ENCODE measurements at regions not wholly inside any gene's neighbourhood (a gene's known extent, or its start where the extent isn't known, plus 50 kb on each side); places are given as distances from the start of the nearest gene placed in this dataset.
A peak's percentile ranks its signal among the peaks of the same experiment; 100 is the strongest.
"Not testable (repeated sequence)": the region's sequence is repeated elsewhere in the genome, so short reads cannot be mapped to it uniquely, and the experiment has no call there.

GRCh38 chr3:135393898-135394525 lies 571.5 kb upstream of the PPP2R3A start:
- TF ChIP-seq POLR2A (IDR thresholded peaks at IDR 0.05; ENCODE audit: low read depth, low read length) (no peak), TAF1 (IDR thresholded peaks at IDR 0.05; ENCODE audit: borderline replicate concordance, low read depth, low read length) (no peak), POLR2AphosphoS5 (IDR thresholded peaks at IDR 0.05; ENCODE audit: low read depth, low read length) (no peak)
- no peak for FAIRE-seq
- DNase-seq (ENCODE audit: insufficient read length): no peak

DNA sequence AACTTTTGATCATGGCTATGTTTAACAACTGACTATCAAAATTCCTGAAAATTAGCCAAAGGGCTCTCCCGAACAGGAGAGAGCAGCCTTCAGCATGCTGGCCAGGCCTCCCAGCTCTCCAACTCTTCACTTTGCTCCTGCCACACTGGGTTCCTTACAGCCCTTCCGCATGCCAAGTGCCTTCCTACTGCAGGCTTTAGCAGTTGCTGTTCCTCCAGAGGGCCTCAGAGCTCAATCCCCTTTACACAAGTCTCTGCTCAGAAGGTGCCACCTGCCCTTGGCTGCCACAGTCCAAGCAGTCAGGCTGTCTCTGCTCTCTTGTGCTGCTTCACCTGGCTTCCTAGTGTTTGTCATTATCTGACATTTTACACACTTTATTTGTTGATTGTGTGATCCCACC lies 553.1 kb upstream of the PPP2R3A start:
- DNase-seq (ENCODE audit: insufficient read length) (no peak), FAIRE-seq (no peak)
- TF ChIP-seq TAF1 (IDR thresholded peaks at IDR 0.05; ENCODE audit: borderline replicate concordance, low read depth, low read length): no peak
- TF ChIP-seq POLR2A (IDR thresholded peaks at IDR 0.05; ENCODE audit: low read depth, low read length): no peak
- TF ChIP-seq POLR2AphosphoS5 (IDR thresholded peaks at IDR 0.05; ENCODE audit: low read depth, low read length): no peak

DNA sequence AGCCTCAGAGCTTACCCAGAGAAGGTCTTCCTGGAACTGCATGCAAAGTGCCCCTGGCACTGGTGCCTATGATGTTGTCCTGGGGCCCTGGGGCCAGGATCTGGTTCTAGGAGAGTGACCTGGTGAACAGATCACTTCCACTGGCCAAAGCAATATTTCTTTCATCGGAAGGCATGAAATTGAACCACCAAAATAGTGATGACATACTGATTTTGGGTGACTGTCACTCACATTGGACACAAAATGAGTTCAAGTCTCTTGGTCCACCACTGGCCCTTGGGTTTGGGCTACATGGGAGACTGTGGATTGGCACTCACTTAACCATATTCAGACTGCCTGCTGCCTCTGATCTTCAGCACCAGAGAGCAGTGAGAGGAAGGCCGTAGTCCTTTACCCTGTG lies 549.3 kb upstream of the PPP2R3A start:
- no peak for TF ChIP-seq POLR2AphosphoS5 (IDR thresholded peaks at IDR 0.05; ENCODE audit: low read depth, low read length)
- TF ChIP-seq POLR2A (IDR thresholded peaks at IDR 0.05; ENCODE audit: low read depth, low read length): no peak
- no peak for TF ChIP-seq TAF1 (IDR thresholded peaks at IDR 0.05; ENCODE audit: borderline replicate concordance, low read depth, low read length)
- DNase-seq (ENCODE audit: insufficient read length): no peak
- FAIRE-seq: no peak

GRCh38 chr3:135419155-135419554 lies 546.4 kb upstream of the PPP2R3A start:
- FAIRE-seq (no peak), DNase-seq (ENCODE audit: insufficient read length) (no peak)
- TF ChIP-seq TAF1 (IDR thresholded peaks at IDR 0.05; ENCODE audit: borderline replicate concordance, low read depth, low read length) (no peak), POLR2AphosphoS5 (IDR thresholded peaks at IDR 0.05; ENCODE audit: low read depth, low read length) (no peak), POLR2A (IDR thresholded peaks at IDR 0.05; ENCODE audit: low read depth, low read length) (no peak)

DNA sequence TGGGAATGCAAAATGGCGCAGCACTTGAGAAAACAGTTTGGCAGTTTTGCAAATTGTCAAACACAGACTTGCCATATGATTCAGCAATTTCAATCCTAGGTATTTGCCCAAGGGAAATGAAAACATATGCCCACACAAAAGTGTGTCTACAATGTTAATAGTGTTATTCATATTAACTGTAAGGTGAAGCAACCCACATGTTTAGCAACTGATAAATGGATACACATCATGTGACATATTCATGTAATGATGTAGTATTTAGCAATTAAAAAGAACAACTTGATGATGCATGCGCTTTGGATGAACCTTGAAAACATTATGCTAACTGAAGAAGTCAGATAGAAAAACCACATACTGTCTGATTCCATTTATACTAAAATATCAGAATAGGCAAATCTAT lies 539.0 kb upstream of the PPP2R3A start:
- TF ChIP-seq POLR2AphosphoS5 (IDR thresholded peaks at IDR 0.05; ENCODE audit: low read depth, low read length) (no peak), POLR2A (IDR thresholded peaks at IDR 0.05; ENCODE audit: low read depth, low read length) (no peak), TAF1 (IDR thresholded peaks at IDR 0.05; ENCODE audit: borderline replicate concordance, low read depth, low read length) (no peak)
- DNase-seq (ENCODE audit: insufficient read length) (no peak), FAIRE-seq (peak; percentile 60)

- DNase-seq (ENCODE audit: insufficient read length) (no peak), FAIRE-seq (no peak)
- TF ChIP-seq POLR2AphosphoS5 (IDR thresholded peaks at IDR 0.05; ENCODE audit: low read depth, low read length): no peak
- no peak for TF ChIP-seq POLR2A (IDR thresholded peaks at IDR 0.05; ENCODE audit: low read depth, low read length)
- no peak for TF ChIP-seq TAF1 (IDR thresholded peaks at IDR 0.05; ENCODE audit: borderline replicate concordance, low read depth, low read length)
Observed at GRCh38 chr3:135432402-135432801, 533.1 kb upstream of the PPP2R3A start.

DNA sequence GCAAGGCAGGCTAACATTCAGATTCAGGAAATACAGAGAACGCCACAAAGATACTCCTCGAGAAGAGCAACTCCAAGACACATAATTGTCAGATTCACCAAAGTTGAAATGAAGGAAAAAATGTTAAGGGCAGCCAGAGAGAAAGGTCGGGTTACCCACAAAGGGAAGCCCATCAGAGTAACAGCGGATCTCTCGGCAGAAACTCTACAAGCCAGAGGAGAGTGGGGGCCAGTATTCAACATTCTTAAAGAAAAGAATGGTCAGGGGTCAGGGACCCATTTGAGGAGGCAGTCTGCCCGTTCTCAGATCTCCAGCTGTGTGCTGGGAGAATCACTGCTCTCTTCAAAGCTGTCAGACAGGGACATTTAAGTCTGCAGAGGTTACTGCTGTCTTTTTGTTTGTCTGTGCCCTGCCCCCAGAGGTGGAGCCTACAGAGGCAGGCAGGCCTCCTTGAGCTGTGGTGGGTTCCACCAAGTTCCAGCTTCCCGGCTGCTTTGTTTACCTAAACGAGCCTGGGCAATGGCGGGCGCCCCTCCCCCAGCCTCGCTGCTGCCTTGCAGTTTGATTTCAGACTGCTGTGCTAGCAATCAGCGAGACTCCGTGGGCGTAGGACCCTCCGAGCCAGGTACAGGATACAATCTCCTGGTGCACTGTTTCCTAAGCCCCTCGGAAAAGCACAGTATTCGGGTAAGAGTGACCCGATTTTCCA lies 526.5 kb upstream of the PPP2R3A start:
- FAIRE-seq; DNase-seq (ENCODE audit: insufficient read length): not testable (repeated sequence)

- not testable (repeated sequence) for FAIRE-seq; DNase-seq (ENCODE audit: insufficient read length)
Observed at GRCh38 chr3:135439632-135440031, 525.9 kb upstream of the PPP2R3A start.

GRCh38 chr3:135440233-135440632 lies 525.3 kb upstream of the PPP2R3A start:
- DNase-seq (ENCODE audit: insufficient read length) (no peak), FAIRE-seq (no peak)
- no peak for TF ChIP-seq POLR2A (IDR thresholded peaks at IDR 0.05; ENCODE audit: low read depth, low read length)

GRCh38 chr3:135440746-135441145 lies 524.8 kb upstream of the PPP2R3A start:
- no peak for DNase-seq (ENCODE audit: insufficient read length)
- FAIRE-seq: no peak
- no peak for TF ChIP-seq TAF1 (IDR thresholded peaks at IDR 0.05; ENCODE audit: borderline replicate concordance, low read depth, low read length)
- no peak for TF ChIP-seq POLR2AphosphoS5 (IDR thresholded peaks at IDR 0.05; ENCODE audit: low read depth, low read length)
- TF ChIP-seq POLR2A (IDR thresholded peaks at IDR 0.05; ENCODE audit: low read depth, low read length): no peak

DNA sequence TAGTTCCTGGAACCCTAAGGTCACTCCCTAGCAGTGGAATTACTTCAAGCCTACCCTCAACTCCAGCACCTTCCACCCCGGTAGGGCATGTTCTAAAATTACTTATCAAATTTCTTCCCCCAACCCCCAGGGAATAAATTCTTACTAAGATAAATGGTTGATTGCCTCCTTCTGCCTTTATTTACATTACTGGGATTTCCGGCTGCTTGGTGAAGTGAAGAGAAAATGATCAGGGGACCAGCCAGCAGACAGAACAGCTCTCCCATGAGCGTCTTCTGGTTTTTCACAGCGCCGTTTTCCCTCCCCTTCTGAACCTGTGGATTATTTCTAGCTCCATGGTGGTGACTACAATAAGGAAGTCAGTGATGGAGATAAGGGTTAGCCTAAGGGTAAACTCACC lies 521.5 kb upstream of the PPP2R3A start:
- DNase-seq (ENCODE audit: insufficient read length) (no peak), FAIRE-seq (no peak)
- TF ChIP-seq POLR2A (IDR thresholded peaks at IDR 0.05; ENCODE audit: low read depth, low read length) (no peak), TAF1 (IDR thresholded peaks at IDR 0.05; ENCODE audit: borderline replicate concordance, low read depth, low read length) (no peak), POLR2AphosphoS5 (IDR thresholded peaks at IDR 0.05; ENCODE audit: low read depth, low read length) (no peak)

DNA sequence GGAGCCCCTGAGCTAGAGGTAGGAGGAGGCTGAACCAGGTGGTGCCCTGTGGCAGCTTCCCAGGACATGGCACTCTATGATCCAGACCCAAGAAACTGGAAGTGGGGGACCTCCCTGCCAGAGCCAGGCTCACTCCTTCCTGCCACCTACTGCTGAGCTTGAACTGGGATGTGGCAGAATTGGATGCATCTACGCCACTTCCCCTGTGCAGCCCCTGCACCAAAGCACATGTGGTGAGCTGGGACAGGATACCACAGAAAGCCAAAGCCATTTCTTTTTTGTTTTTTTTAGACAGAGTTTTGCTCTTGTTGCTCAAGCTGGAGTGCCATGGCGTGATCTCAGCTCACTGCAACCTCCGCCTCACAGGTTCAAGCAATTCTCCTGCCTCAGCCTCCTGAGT lies 518.0 kb upstream of the PPP2R3A start:
- DNase-seq (ENCODE audit: insufficient read length) (no peak), FAIRE-seq (no peak)
- TF ChIP-seq POLR2AphosphoS5 (IDR thresholded peaks at IDR 0.05; ENCODE audit: low read depth, low read length) (no peak), TAF1 (IDR thresholded peaks at IDR 0.05; ENCODE audit: borderline replicate concordance, low read depth, low read length) (no peak), POLR2A (IDR thresholded peaks at IDR 0.05; ENCODE audit: low read depth, low read length) (no peak)

DNA sequence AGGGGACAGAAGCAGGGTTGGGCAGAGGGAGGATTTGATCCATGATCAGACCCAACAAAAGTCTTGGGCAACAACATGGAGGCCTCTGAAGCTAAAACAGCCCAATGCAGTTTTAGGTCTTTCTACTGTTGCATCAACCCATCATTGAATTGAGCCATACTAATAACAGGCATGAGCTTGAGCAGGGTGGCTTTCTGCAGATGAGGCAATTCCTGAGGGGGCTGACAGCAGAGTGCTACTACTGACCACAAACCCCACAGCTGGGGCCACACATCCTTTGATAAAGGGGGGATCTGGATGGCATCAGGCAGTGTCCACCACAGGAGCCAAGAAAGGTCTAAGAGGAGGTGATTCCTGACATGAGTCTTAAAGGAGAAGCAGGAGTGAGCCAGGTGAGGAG lies 517.0 kb upstream of the PPP2R3A start:
- DNase-seq (ENCODE audit: insufficient read length): no peak
- TF ChIP-seq POLR2AphosphoS5 (IDR thresholded peaks at IDR 0.05; ENCODE audit: low read depth, low read length) (no peak), TAF1 (IDR thresholded peaks at IDR 0.05; ENCODE audit: borderline replicate concordance, low read depth, low read length) (no peak), POLR2A (IDR thresholded peaks at IDR 0.05; ENCODE audit: low read depth, low read length) (no peak)
- no peak for FAIRE-seq
